K562 (cell line): ENCODE measurements at regions not wholly inside any gene's neighbourhood (a gene's known extent, or its start where the extent isn't known, plus 50 kb on each side); places are given as distances from the start of the nearest gene placed in this dataset.
A peak's percentile ranks its signal among the peaks of the same experiment; 100 is the strongest.
"Not testable (repeated sequence)": the region's sequence is repeated elsewhere in the genome, so short reads cannot be mapped to it uniquely, and the experiment has no call there.

Source experiments
- ATAC-seq: fragments of 200-7000 bp; cut with Tn5 transposase; 3 replicates; pipeline ENCODE4 v1.9.1; 2020; ENCODE audit warnings: moderate library complexity
- BruUV-seq: library from RNA; stranded (reverse); fragments of 400-500 nt; replicated peaks from 2 replicates; lab custom pipeline; 2021; lab: Mats Ljungman, UMichigan
- CTCF ChIA-PET: fragments of 300-600 bp; formaldehyde crosslinking; extraction: SDS; loops from one replicate; lab custom pipeline; 2021; ENCODE audit warnings: low intra/inter-chr PET ratio; lab: Yijun Ruan, JAX
- POLR2A ChIA-PET: fragments of 300-600, 350-650 bp; sonication (Branson Sonifier 250); formaldehyde crosslinking; extraction: SDS; loops from one replicate; lab custom pipeline; 2021; ENCODE audit warnings: antibody characterized with exemption, inconsistent platforms; lab: Yijun Ruan, JAX
- DNase-seq, 4 experiments: peaks; one replicate each; pipeline versions ENCODE4 v3.0.0 to v3.0.0-alpha.2; 2011 to 2018; ENCODE audit warnings: low spot score in 3 of 4, mixed read lengths in 3 of 4; ENCODE audit errors: extremely low read depth in 1 of 4
- FAIRE-seq: peaks from 2 replicates; lab custom pipeline; 2011; peaks lifted over from hg19 to GRCh38; lab: Jason Lieb, UNC
- H2AFZ ChIP-seq: 2 replicates; pipeline ENCODE4 v1.6.0; 2011; ENCODE audit warnings: low read depth, low read length, control low read depth, inconsistent platforms
- H3K27ac ChIP-seq: fragments of 200-600 bp; 3 replicates; pipeline ENCODE4 v1.8.0; 2011; ENCODE audit warnings: low read depth, mild to moderate bottlenecking, control low read depth, inconsistent platforms, low read length, moderate library complexity, mixed read lengths; ENCODE audit errors: extremely low read depth
- H3K27me3 ChIP-seq, 2 experiments: fragments of 300-600 bp in 1 of 2; 2 replicates in 1 of 2; 3 replicates in 1 of 2; pipeline versions ENCODE4 v1.6.0 to v1.8.0; 2011; ENCODE audit warnings: inconsistent platforms in 2 of 2, low read length in 2 of 2, mild to moderate bottlenecking in 1 of 2, mixed read lengths in 1 of 2, moderate library complexity in 1 of 2; ENCODE audit not compliant: control insufficient read depth in 2 of 2, insufficient read depth in 2 of 2
- H3K36me3 ChIP-seq: fragments of 300-600 bp; 3 replicates; pipeline ENCODE4 v1.8.0; 2011; ENCODE audit warnings: mild to moderate bottlenecking, low read length, inconsistent platforms; ENCODE audit not compliant: control insufficient read depth, insufficient read depth
- H3K4me1 ChIP-seq, 2 experiments: fragments of 200-600 bp in 1 of 2; replicated peaks in 1 of 2; 2 replicates in 1 of 2; 3 replicates in 1 of 2; pipeline versions ENCODE4 v1.5.1 to v1.8.0; 2011; ENCODE audit warnings: inconsistent platforms in 2 of 2, low read length in 2 of 2, mild to moderate bottlenecking in 1 of 2, mixed read lengths in 1 of 2, moderate library complexity in 1 of 2; ENCODE audit not compliant: control insufficient read depth in 2 of 2, insufficient read depth in 2 of 2
- H3K4me2 ChIP-seq: 2 replicates; pipeline ENCODE4 v1.6.1; 2011; ENCODE audit warnings: low read length, control low read depth, inconsistent platforms, mixed read lengths; ENCODE audit not compliant: insufficient read depth
- H3K4me3 ChIP-seq: fragments of 200-600 bp; sonication (generic), shearing (Covaris generic); 2 replicates; pipeline ENCODE4 v1.5.1; 2016; ENCODE audit warnings: control low read depth, inconsistent platforms
- H3K79me2 ChIP-seq: fragments of 200-600 bp; 3 replicates; pipeline ENCODE4 v1.8.0; 2011; ENCODE audit warnings: low read length, inconsistent platforms; ENCODE audit not compliant: control insufficient read depth, insufficient read depth
- H3K9ac ChIP-seq, 2 experiments: 2 replicates each; pipeline versions ENCODE4 v1.6.0 to v1.6.1; 2011; ENCODE audit warnings: low read depth in 2 of 2, low read length in 2 of 2, control low read depth in 1 of 2, inconsistent platforms in 1 of 2, mild to moderate bottlenecking in 1 of 2, mixed read lengths in 1 of 2; ENCODE audit not compliant: insufficient read depth in 1 of 2
- H3K9me1 ChIP-seq: one replicate; pipeline ENCODE4 v1.6.0; 2011; ENCODE audit warnings: inconsistent platforms, mild to moderate bottlenecking, low read length, moderate library complexity; ENCODE audit not compliant: control insufficient read depth, insufficient read depth
- H3K9me3 ChIP-seq: replicated peaks from 2 replicates; pipeline ENCODE4 v1.5.1; 2011; ENCODE audit warnings: low read depth, low read length, inconsistent platforms; ENCODE audit not compliant: control insufficient read depth, insufficient read depth
- H4K20me1 ChIP-seq: replicated peaks from 2 replicates; pipeline ENCODE4 v1.6.1; 2011; ENCODE audit warnings: low read length, inconsistent platforms, mixed read lengths; ENCODE audit not compliant: control insufficient read depth, insufficient read depth
- ETV1 ChIP-seq: fragments of 450-650 bp; conservative IDR thresholded peaks from 2 replicates; pipeline ENCODE4 v1.6.1; 2016; ENCODE audit warnings: missing genetic modification characterization, control low read depth, low read depth, missing compliant biosample characterization
- KDM1A ChIP-seq, 2 experiments: fragments of 450-650 bp; IDR thresholded peaks; 2 replicates each; pipeline ENCODE4 v1.6.1; 2016; ENCODE audit warnings: mild to moderate bottlenecking in 2 of 2
- PCBP1 ChIP-seq: fragments of 200-400 bp; formaldehyde crosslinking; IDR thresholded peaks from 2 replicates; pipeline ENCODE4 v1.6.1; 2018; ENCODE audit warnings: mild to moderate bottlenecking, low read depth, low read length; ENCODE audit not compliant: poor library complexity, severe bottlenecking
- RFX1 ChIP-seq: fragments of 450-650 bp; IDR thresholded peaks from 2 replicates; pipeline ENCODE4 v1.6.1; 2016; ENCODE audit warnings: mild to moderate bottlenecking, moderate library complexity
- SP2 ChIP-seq: IDR thresholded peaks from 2 replicates; pipeline ENCODE4 v1.6.1; 2011; ENCODE audit warnings: mild to moderate bottlenecking, low read depth, low read length, moderate library complexity; ENCODE audit not compliant: poor library complexity, severe bottlenecking; ENCODE audit errors: extremely low read depth
- XRCC5 ChIP-seq: fragments of 200-400 bp; formaldehyde crosslinking; IDR thresholded peaks from 2 replicates; pipeline ENCODE4 v1.6.1; 2017; ENCODE audit warnings: low read depth, mild to moderate bottlenecking, low read length
- YY1 ChIP-seq, 3 experiments: IDR thresholded peaks; 2 replicates each; pipeline ENCODE4 v1.6.1; 2011; ENCODE audit warnings: low read length in 2 of 3, mild to moderate bottlenecking in 2 of 3, moderate library complexity in 2 of 3, borderline replicate concordance in 1 of 3, control low read depth in 1 of 3, low read depth in 1 of 3; ENCODE audit not compliant: insufficient read depth in 3 of 3, insufficient replicate concordance in 2 of 3, control insufficient read depth in 1 of 3, insufficient read length in 1 of 3; ENCODE audit errors: extremely low read depth in 1 of 3
- ZNF764 ChIP-seq: fragments of 250-450 bp; sonication (Bioruptor Pico); IDR thresholded peaks from 2 replicates; pipeline ENCODE4 v1.4.0; 2020; ENCODE audit warnings: low read depth, mild to moderate bottlenecking, moderate library complexity
- WGBS: fragments of 100-300 bp; shearing (Covaris generic); methylation state at CpG from one replicate; pipeline ENCODE4 v1.1.6; 2016; ENCODE audit warnings: low coverage, mixed read lengths; ENCODE audit not compliant: insufficient coverage; ENCODE audit errors: missing lambda C conversion rate; 5-methylcytosine and 5-hydroxymethylcytosine counted together
- in situ Hi-C: fragments of 300-500 bp; cut with MboI; formaldehyde crosslinking; loops from 4 replicates; pipeline ENCODE4 v1.15.0; 2018; ENCODE audit warnings: inconsistent platforms, mixed read lengths
- intact Hi-C: fragments of 100-400 bp; cut with micrococcal nuclease; formaldehyde crosslinking; loops from 2 replicates; pipeline ENCODE4 v1.14.2; 2022
- TF ChIP-seq, protein P1 (sequence below): sonication (generic); formaldehyde crosslinking; IDR thresholded peaks from 2 replicates; pipeline ENCODE4 v1.8.0; 2022; ENCODE audit warnings: missing genetic modification reagents, mild to moderate bottlenecking, moderate library complexity, borderline replicate concordance

DNA sequence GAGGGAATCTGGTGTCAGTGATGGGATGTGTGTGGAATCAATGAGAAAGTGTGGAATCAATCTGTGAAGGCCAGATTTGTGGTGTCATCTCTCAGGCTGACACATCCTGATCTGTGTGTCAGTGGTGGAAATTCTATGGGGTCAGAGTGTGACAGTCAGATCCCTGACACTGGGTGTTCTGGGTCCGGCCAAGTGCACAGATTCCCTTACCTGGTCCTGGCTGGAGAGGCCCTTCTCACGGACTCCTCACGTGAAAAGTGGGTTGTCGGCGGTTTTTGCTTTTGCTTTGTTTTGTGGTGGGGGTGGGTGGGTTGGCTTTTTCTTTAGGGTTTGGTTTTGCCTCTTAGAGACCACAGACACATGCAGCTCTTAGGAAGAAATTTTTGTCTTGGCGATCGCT is 618.0 kb downstream of the KCNJ18 start:
- H3K36me3 ChIP-seq, H3K27ac ChIP-seq, H3K79me2 ChIP-seq, H3K27me3 ChIP-seq, BruUV-seq, H3K9me3 ChIP-seq, H3K9me1 ChIP-seq, in situ Hi-C loops, H3K9ac ChIP-seq, DNase-seq, FAIRE-seq, H3K4me1 ChIP-seq, H4K20me1 ChIP-seq, intact Hi-C loops, ATAC-seq, CTCF ChIA-PET: not testable (repeated sequence)
- peak overlapping the region; percentile 41; the same call in 1 of the 2 replicates for H3K4me3 ChIP-seq
- peak overlapping the region; percentile 45; the same call in 1 of the 2 replicates for H2AFZ ChIP-seq
- 0 out of 4 replicates have a peak, but pooled peaks of 1 of the 2 experiments have one; percentile 27 for TF ChIP-seq KDM1A (IDR thresholded peaks at IDR 0.05)
- no CpG with 5 or more reads among the region's 7 CpGs for WGBS
- 0 out of 2 replicates have a peak overlapping the region, but pooled peaks have one; percentile 80 for H3K4me2 ChIP-seq
- POLR2A ChIA-PET = interaction anchor here (1.0 kb wide), 1 partner anchor 216 kb away, joined by 3 read pairs; no protein-coding TSS in a partner anchor

DNA sequence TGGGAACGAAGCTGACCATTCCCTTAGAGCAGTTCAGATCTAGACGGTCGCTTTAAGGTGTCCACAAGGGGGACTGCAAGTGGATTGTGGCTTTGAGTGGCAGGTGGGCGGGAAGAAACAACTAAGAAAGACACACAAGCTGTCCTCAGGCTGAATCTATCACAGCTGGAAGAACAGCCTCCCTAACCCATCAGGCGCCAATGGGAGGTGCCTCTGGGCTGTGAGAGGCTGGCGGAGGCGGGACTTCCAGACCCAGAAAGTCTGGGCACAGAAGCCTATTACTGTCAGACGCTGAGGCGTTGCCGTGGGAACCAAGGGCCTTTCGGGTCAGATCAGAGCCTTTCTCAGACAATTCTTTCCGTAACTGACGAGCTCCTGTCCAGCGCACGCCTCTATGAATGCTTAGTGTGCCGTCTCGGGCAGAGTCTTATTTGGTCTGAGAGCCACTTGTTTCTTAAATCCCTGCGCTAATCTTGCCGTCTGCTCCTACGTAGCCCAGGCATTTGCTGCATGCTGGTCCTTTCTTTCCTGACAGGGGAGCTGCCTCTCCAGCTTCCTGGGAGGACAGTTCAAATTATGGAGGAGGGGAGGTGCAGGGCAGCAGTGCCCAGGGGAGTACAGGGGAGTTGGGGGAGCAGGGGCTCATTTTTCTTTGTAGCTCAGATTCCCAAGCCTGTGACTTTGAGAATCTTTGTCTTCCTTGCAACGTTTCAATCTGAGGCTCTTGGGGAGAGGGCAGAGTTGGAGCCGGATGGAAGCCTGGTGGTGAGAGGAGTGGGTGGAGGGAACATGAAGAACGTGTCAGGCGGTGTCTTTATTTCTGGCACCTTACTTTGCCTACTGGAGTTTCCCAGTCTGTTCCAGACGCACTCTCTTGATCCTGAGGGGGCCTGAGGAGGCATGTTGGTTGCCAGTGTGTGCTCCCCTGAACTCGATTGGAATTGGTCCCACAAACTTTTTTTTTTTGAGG is 618.7 kb downstream of the KCNJ18 start:
- DNase-seq = peak; percentile 59 to 91 (median 66)
- no peak for TF ChIP-seq ZNF764
- TF ChIP-seq RFX1 = peak; percentile 95
- no peak for TF ChIP-seq YY1 (IDR thresholded peaks at IDR 0.05; ENCODE audit: borderline replicate concordance in 1 of 3, control insufficient read depth in 1 of 3, extremely low read depth in 1 of 3, insufficient read depth in 3 of 3, insufficient read length in 1 of 3, insufficient replicate concordance in 2 of 3, low read depth in 1 of 3, low read length in 2 of 3)
- TF ChIP-seq, protein P1, sequence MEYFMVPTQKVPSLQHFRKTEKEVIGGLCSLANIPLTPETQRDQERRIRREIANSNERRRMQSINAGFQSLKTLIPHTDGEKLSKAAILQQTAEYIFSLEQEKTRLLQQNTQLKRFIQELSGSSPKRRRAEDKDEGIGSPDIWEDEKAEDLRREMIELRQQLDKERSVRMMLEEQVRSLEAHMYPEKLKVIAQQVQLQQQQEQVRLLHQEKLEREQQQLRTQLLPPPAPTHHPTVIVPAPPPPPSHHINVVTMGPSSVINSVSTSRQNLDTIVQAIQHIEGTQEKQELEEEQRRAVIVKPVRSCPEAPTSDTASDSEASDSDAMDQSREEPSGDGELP (CRISPR knock-in tag) = peak; percentile 35; the same call in 1 of the 2 replicates
- TF ChIP-seq PCBP1 = no peak
- 0 out of 2 replicates have a peak, but pooled peaks have one; percentile 28 for TF ChIP-seq XRCC5
- TF ChIP-seq SP2 = peak; percentile 57
- no peak for TF ChIP-seq ETV1

More for the DNA sequence above, 618.7 kb downstream of the KCNJ18 start:
- Histone ChIP-seq H3K9me1 (no peaks in the 10 kb centered on the region), H3K9me3 (no peaks in the 10 kb centered on the region), H3K4me3 (peak overlapping the region; percentile 41), H4K20me1 (no peaks in the 10 kb centered on the region), H3K4me2 (peak overlapping the region; percentile 80), H3K27ac (no peak overlapping the region; the same call in 2 of the 3 replicates), H2AFZ (peak overlapping the region; percentile 94), H3K79me2 (peaks cover under 1% of the 10 kb centered on the region; the same call in 1 of the 3 replicates), H3K9ac (peak overlapping the region in 1 of 2 experiments; percentile 23; a peak in 1 of 4 replicates), H3K4me1 (no peaks in the 10 kb centered on the region; a peak in 2 of 5 replicates), H3K27me3 (no peaks in the 10 kb centered on the region), H3K36me3 (no peaks in the 10 kb centered on the region)
- ATAC-seq = peak; percentile 95
- in situ Hi-C loops = no loop called here
- peak; percentile 86 for FAIRE-seq
- CTCF ChIA-PET = no interaction called here
- BruUV-seq = no TSS peak
- 13% methylated on average over 23 of the region's 26 CpGs for WGBS
- POLR2A ChIA-PET = interaction anchor here (1.0 kb wide), 1 partner anchor 216 kb away, joined by 3 read pairs; no protein-coding TSS in a partner anchor
- intact Hi-C loops = no loop called here
